H1 (cell line): ENCODE measurements at regions not wholly inside any gene's neighbourhood (a gene's known extent, or its start where the extent isn't known, plus 50 kb on each side); places are given as distances from the start of the nearest gene placed in this dataset.

Experiments used
- CTCF ChIA-PET: fragments of 300-600 bp; sonication (Branson Sonifier 250); formaldehyde crosslinking; loops from one replicate; lab custom pipeline; 2021; ENCODE audit not compliant: partially characterized antibody; lab: Charles Lee
- POLR2A ChIA-PET: fragments of 300-600 bp; sonication (Branson Sonifier 250); formaldehyde crosslinking; loops from one replicate; lab custom pipeline; 2021; ENCODE audit warnings: inconsistent platforms; ENCODE audit not compliant: partially characterized antibody; lab: Charles Lee
- DNase-seq, 2 experiments: peaks; one replicate each; pipeline versions ENCODE4 v3.0.0 to v3.0.0-alpha.2; 2010 to 2022; ENCODE audit warnings: low spot score in 2 of 2, low read depth in 1 of 2, mixed read lengths in 1 of 2
- FAIRE-seq: peaks from 2 replicates; lab custom pipeline; 2011; peaks lifted over from hg19 to GRCh38; lab: Jason Lieb, UNC
- H2AFZ ChIP-seq: 2 replicates; pipeline ENCODE4 v1.8.1; 2012; ENCODE audit warnings: low read length, inconsistent platforms
- H2AK5ac ChIP-seq: 2 replicates; pipeline ENCODE4 v1.6.1; 2013; ENCODE audit warnings: low read depth, low read length
- H2BK120ac ChIP-seq: replicated peaks from 2 replicates; pipeline ENCODE3; 2013; ENCODE audit warnings: low read depth, low read length, inconsistent platforms
- H2BK12ac ChIP-seq: 2 replicates; pipeline ENCODE4 v1.6.1; 2013; ENCODE audit warnings: low read depth, low read length
- H2BK15ac ChIP-seq: 2 replicates; pipeline ENCODE4 v1.6.1; 2013; ENCODE audit warnings: low read length
- H2BK20ac ChIP-seq: 2 replicates; pipeline ENCODE4 v1.6.1; 2013; ENCODE audit warnings: low read length
- H2BK5ac ChIP-seq: 2 replicates; pipeline ENCODE4 v1.6.1; 2013; ENCODE audit warnings: low read depth, low read length
- H3K14ac ChIP-seq: 2 replicates; pipeline ENCODE4 v1.6.1; 2013; ENCODE audit warnings: inconsistent platforms; ENCODE audit not compliant: insufficient read length
- H3K18ac ChIP-seq: 2 replicates; pipeline ENCODE4 v1.6.1; 2013; ENCODE audit warnings: low read length; ENCODE audit errors: extremely low read depth
- H3K23ac ChIP-seq: 2 replicates; pipeline ENCODE4 v1.6.1; 2013; ENCODE audit warnings: inconsistent platforms; ENCODE audit not compliant: insufficient read length
- H3K23me2 ChIP-seq: 2 replicates; pipeline ENCODE4 v1.6.1; 2013; ENCODE audit warnings: low read depth, low read length
- H3K27ac ChIP-seq: 2 replicates; pipeline ENCODE4 v1.6.1; 2011; ENCODE audit warnings: low read depth, low read length, inconsistent platforms
- H3K27me3 ChIP-seq, 4 experiments: replicated peaks in 1 of 4; 1 replicate in 1 of 4; 2 replicates in 3 of 4; pipeline versions ENCODE4 v1.6.1 to v1.8.1; 2011 to 2013; ENCODE audit warnings: low read length in 3 of 4, mild to moderate bottlenecking in 3 of 4, inconsistent platforms in 2 of 4, mixed read lengths in 2 of 4, moderate library complexity in 1 of 4; ENCODE audit not compliant: control insufficient read depth in 3 of 4, insufficient read depth in 3 of 4; ENCODE audit errors: extremely low read depth in 1 of 4
- H3K36me3 ChIP-seq, 4 experiments: 2 replicates each; pipeline versions ENCODE4 v1.6.1 to v1.8.1; 2011 to 2013; ENCODE audit warnings: mild to moderate bottlenecking in 4 of 4, low read length in 3 of 4, moderate library complexity in 2 of 4, control low read depth in 1 of 4, inconsistent platforms in 1 of 4; ENCODE audit not compliant: insufficient read depth in 4 of 4, control insufficient read depth in 2 of 4
- H3K4ac ChIP-seq: replicated peaks from 2 replicates; pipeline ENCODE3; 2013; ENCODE audit warnings: low read length, low read depth, mixed read lengths, inconsistent platforms; ENCODE audit not compliant: insufficient read length
- H3K4me1 ChIP-seq, 4 experiments: replicated peaks in 1 of 4; 1 replicate in 1 of 4; 2 replicates in 3 of 4; pipeline versions ENCODE4 v1.6.1 to v1.8.1; 2011 to 2013; ENCODE audit warnings: low read length in 3 of 4, inconsistent platforms in 2 of 4, mixed read lengths in 1 of 4; ENCODE audit not compliant: insufficient read depth in 4 of 4, control insufficient read depth in 3 of 4
- H3K4me2 ChIP-seq, 2 experiments: 2 replicates each; pipeline versions ENCODE4 v1.6.1 to v1.8.1; 2011 to 2013; ENCODE audit warnings: low read depth in 2 of 2, low read length in 2 of 2, control low read depth in 1 of 2, inconsistent platforms in 1 of 2, mild to moderate bottlenecking in 1 of 2; ENCODE audit not compliant: insufficient read depth in 1 of 2
- H3K4me3 ChIP-seq, 4 experiments: fragments of 200-600, 300-600 bp in 1 of 4; sonication (generic), shearing (Covaris generic), sonication (Bioruptor Twin) in 1 of 4; 2 replicates each; pipeline versions ENCODE4 v1.5.1 to v1.8.1; 2011 to 2016; ENCODE audit warnings: low read length in 4 of 4, low read depth in 3 of 4, control low read depth in 2 of 4, inconsistent platforms in 2 of 4, mild to moderate bottlenecking in 2 of 4, mixed read lengths in 1 of 4, moderate library complexity in 1 of 4; ENCODE audit not compliant: insufficient read depth in 2 of 4; ENCODE audit errors: extremely low read depth in 1 of 4
- H3K56ac ChIP-seq: replicated peaks from 2 replicates; pipeline ENCODE3; 2013; ENCODE audit warnings: low read depth, mild to moderate bottlenecking, mixed read lengths, low read length, inconsistent platforms; ENCODE audit not compliant: insufficient read length
- H3K79me1 ChIP-seq: 2 replicates; pipeline ENCODE4 v1.6.1; 2013; ENCODE audit warnings: low read depth, low read length, control low read depth
- H3K79me2 ChIP-seq, 2 experiments: 2 replicates each; pipeline versions ENCODE4 v1.6.1 to v1.8.1; 2012 to 2013; ENCODE audit warnings: low read length in 2 of 2, mild to moderate bottlenecking in 2 of 2, inconsistent platforms in 1 of 2; ENCODE audit not compliant: insufficient read depth in 2 of 2, control insufficient read depth in 1 of 2
- H3K9ac ChIP-seq, 4 experiments: replicated peaks in 1 of 4; 1 replicate in 1 of 4; 2 replicates in 3 of 4; pipeline versions ENCODE4 v1.6.1 to v1.8.1; 2011 to 2013; ENCODE audit warnings: low read depth in 3 of 4, low read length in 3 of 4, control low read depth in 2 of 4, mild to moderate bottlenecking in 2 of 4, moderate library complexity in 2 of 4, inconsistent platforms in 1 of 4; ENCODE audit errors: extremely low read depth in 1 of 4
- H3K9me3 ChIP-seq, 2 experiments: 2 replicates each; pipeline versions ENCODE4 v1.6.1 to v1.8.1; 2012 to 2013; ENCODE audit warnings: mild to moderate bottlenecking in 2 of 2, moderate library complexity in 2 of 2, control low read depth in 1 of 2, inconsistent platforms in 1 of 2, low read depth in 1 of 2, low read length in 1 of 2, mixed read lengths in 1 of 2; ENCODE audit not compliant: insufficient read depth in 2 of 2
- H4K20me1 ChIP-seq, 2 experiments: replicated peaks in 1 of 2; 2 replicates each; pipeline versions ENCODE3 to v1.8.1; 2011 to 2013; ENCODE audit warnings: inconsistent platforms in 2 of 2, low read length in 2 of 2, mild to moderate bottlenecking in 1 of 2; ENCODE audit not compliant: insufficient read depth in 2 of 2, control insufficient read depth in 1 of 2
- H4K5ac ChIP-seq: 2 replicates; pipeline ENCODE4 v1.6.1; 2013; ENCODE audit warnings: low read length, low read depth, mixed read lengths, inconsistent platforms; ENCODE audit not compliant: insufficient read length
- H4K8ac ChIP-seq: 2 replicates; pipeline ENCODE4 v1.8.0; 2013; ENCODE audit warnings: mild to moderate bottlenecking, moderate library complexity, low read length, inconsistent platforms; ENCODE audit not compliant: insufficient read depth; ENCODE audit errors: extremely low read depth
- H4K91ac ChIP-seq: replicated peaks from 2 replicates; pipeline ENCODE3; 2013; ENCODE audit warnings: low read length, mixed read lengths, inconsistent platforms; ENCODE audit not compliant: insufficient read length
- BCL11A ChIP-seq, 2 experiments: IDR thresholded peaks; one replicate each; pipeline ENCODE4 v1.6.1; 2011; ENCODE audit warnings: low read depth in 2 of 2, low read length in 2 of 2, mild to moderate bottlenecking in 2 of 2
- CEBPB ChIP-seq: IDR thresholded peaks from 2 replicates; pipeline ENCODE4 v1.6.1; 2012; ENCODE audit warnings: low read depth, low read length
- CHD2 ChIP-seq: IDR thresholded peaks from 2 replicates; pipeline ENCODE4 v1.6.1; 2012; ENCODE audit warnings: low read length, improper control_type of control experiment
- EGR1 ChIP-seq: IDR thresholded peaks from 2 replicates; pipeline ENCODE4 v1.6.1; 2011; ENCODE audit warnings: low read depth, low read length, borderline replicate concordance
- EZH2 ChIP-seq: fragments of 200-600 bp; sonication (generic); IDR thresholded peaks from 2 replicates; pipeline ENCODE4 v1.7.1; 2012; ENCODE audit warnings: low read depth, mild to moderate bottlenecking, moderate library complexity, low read length, inconsistent platforms; ENCODE audit not compliant: severe bottlenecking
- GTF2F1 ChIP-seq: IDR thresholded peaks from 2 replicates; pipeline ENCODE4 v1.6.1; 2012; ENCODE audit warnings: low read depth, low read length, improper control_type of control experiment, borderline replicate concordance
- KDM4A ChIP-seq: IDR thresholded peaks from one replicate; pipeline ENCODE4 v1.7.1; 2012; ENCODE audit warnings: low read depth, mild to moderate bottlenecking, moderate library complexity, low read length, inconsistent platforms; ENCODE audit not compliant: severe bottlenecking
- NANOG ChIP-seq: IDR thresholded peaks from 2 replicates; pipeline ENCODE4 v1.6.1; 2011; ENCODE audit warnings: low read length, low read depth, mild to moderate bottlenecking, inconsistent platforms; ENCODE audit not compliant: insufficient read depth, poor library complexity, severe bottlenecking
- PHF8 ChIP-seq: fragments of 200-600 bp; sonication (generic); conservative IDR thresholded peaks from 2 replicates; pipeline ENCODE4 v1.7.1; 2012; ENCODE audit warnings: low read depth, mild to moderate bottlenecking, inconsistent platforms, low read length, moderate library complexity
- POLR2A ChIP-seq, 2 experiments: IDR thresholded peaks; 1 replicate in 1 of 2; 2 replicates in 1 of 2; pipeline ENCODE4 v1.6.1; 2011; ENCODE audit warnings: low read depth in 2 of 2, low read length in 2 of 2, mild to moderate bottlenecking in 2 of 2; ENCODE audit errors: control extremely low read depth in 1 of 2
- RBBP5 ChIP-seq: IDR thresholded peaks from 2 replicates; pipeline ENCODE4 v1.7.1; 2012; ENCODE audit warnings: low read depth, mild to moderate bottlenecking, inconsistent platforms, low read length, moderate library complexity, borderline replicate concordance
- SIRT6 ChIP-seq: IDR thresholded peaks from one replicate; pipeline ENCODE4 v1.7.1; 2012; ENCODE audit warnings: low read length, inconsistent platforms
- SIX5 ChIP-seq: IDR thresholded peaks from 2 replicates; pipeline ENCODE4 v1.6.1; 2011; ENCODE audit warnings: mild to moderate bottlenecking, low read depth, low read length
- TAF1 ChIP-seq: IDR thresholded peaks from 2 replicates; pipeline ENCODE4 v1.6.1; 2011; ENCODE audit warnings: mild to moderate bottlenecking, low read depth, low read length
- TCF12 ChIP-seq: IDR thresholded peaks from 2 replicates; pipeline ENCODE4 v1.6.1; 2011; ENCODE audit warnings: low read depth, mild to moderate bottlenecking, low read length
- TEAD4 ChIP-seq: IDR thresholded peaks from 2 replicates; pipeline ENCODE4 v1.6.1; 2012; ENCODE audit warnings: low read depth, low read length, inconsistent platforms, mixed read lengths
- YY1 ChIP-seq: IDR thresholded peaks from 2 replicates; pipeline ENCODE4 v1.6.1; 2011; ENCODE audit warnings: low read depth, mild to moderate bottlenecking, low read length
- WGBS, 2 experiments: shearing (Covaris generic) in 1 of 2; methylation state at CpG; one replicate each; pipeline versions ENCODE4 v1.1.6 to v1.1.7; 2013 to 2015; ENCODE audit warnings: low lambda C conversion rate in 2 of 2, mixed read lengths in 2 of 2, inconsistent platforms in 1 of 2, low coverage in 1 of 2, missing lambda C conversion rate in 1 of 2; ENCODE audit not compliant: insufficient replicate concordance in 2 of 2, insufficient coverage in 1 of 2, insufficient read length in 1 of 2; ENCODE audit errors: extremely low coverage in 1 of 2, missing lambda C conversion rate in 1 of 2; 5-methylcytosine and 5-hydroxymethylcytosine counted together

DNA sequence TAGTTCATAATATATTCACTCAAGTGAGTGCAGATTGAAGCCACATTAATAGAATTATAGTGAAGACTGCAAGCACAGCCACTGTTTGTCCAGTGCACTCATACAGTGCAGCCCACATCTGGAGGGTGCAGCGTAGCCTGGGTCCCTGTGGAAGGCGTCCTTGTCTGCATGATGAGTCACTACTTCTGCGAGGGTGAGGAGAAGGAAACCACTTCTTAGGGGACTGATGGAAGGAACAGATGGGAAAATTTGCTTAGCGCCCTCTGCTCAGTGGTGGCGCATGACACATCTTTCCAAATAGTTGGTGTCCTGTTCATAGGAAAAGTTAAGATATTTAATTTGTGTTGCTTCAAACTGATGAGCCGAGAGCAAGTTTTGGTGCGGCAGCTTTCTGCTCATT lies 330.4 kb upstream of the SMIM21 start:
- H3K9me3 ChIP-seq, result no peaks in the 10 kb centered on the region
- H2BK5ac ChIP-seq, result no peak overlapping the region
- H3K9ac ChIP-seq, result no peak overlapping the region
- no peak overlapping the region for H3K18ac ChIP-seq
- H2BK15ac ChIP-seq, result no peak overlapping the region
- WGBS, 2 experiments, result 70% methylated on average over 7 of the region's 7 CpGs; no CpG with 5 or more reads in 1 of the 2 experiments
- no peak overlapping the region; the same call in 1 of the 2 replicates for H4K8ac ChIP-seq
- no peak overlapping the region for H4K5ac ChIP-seq
- H3K79me2 ChIP-seq, result no peaks in the 10 kb centered on the region
- no peaks in the 10 kb centered on the region; a peak in 1 of 7 replicates for H3K4me1 ChIP-seq
- H3K23ac ChIP-seq, result no peak overlapping the region
- H4K91ac ChIP-seq, result no peak overlapping the region
- TF ChIP-seq KDM4A (no peak), SIRT6 (no peak), PHF8 (no peak), NANOG (no peak), SIX5 (no peak), CEBPB (no peak), CHD2 (no peak), YY1 (no peak), EZH2 (no peak), POLR2A (IDR thresholded peaks at IDR 0.05; ENCODE audit: control extremely low read depth in 1 of 2, low read depth in 2 of 2, low read length in 2 of 2) (no peak), GTF2F1 (no peak), TCF12 (no peak), RBBP5 (no peak), TAF1 (no peak), BCL11A (IDR thresholded peaks at IDR 0.05; ENCODE audit: low read depth in 2 of 2, low read length in 2 of 2) (no peak), TEAD4 (no peak), EGR1 (no peak)
- FAIRE-seq (no peak), DNase-seq (no peak)
- no peak overlapping the region for H2AFZ ChIP-seq
- H3K27me3 ChIP-seq, result no peaks in the 10 kb centered on the region
- no peaks in the 10 kb centered on the region for H3K36me3 ChIP-seq
- H3K23me2 ChIP-seq, result no peaks in the 10 kb centered on the region
- H3K14ac ChIP-seq, result no peak overlapping the region
- H3K79me1 ChIP-seq, result no peaks in the 10 kb centered on the region
- H4K20me1 ChIP-seq, result no peaks in the 10 kb centered on the region
- ChIA-PET POLR2A (no interaction called here), CTCF (interaction anchor here (1.0 to 1.7 kb wide), 3 partner anchors 30 to 701 kb away, joined by 3 to 5 read pairs (median 3); no protein-coding TSS in a partner anchor)
- no peak overlapping the region for H3K56ac ChIP-seq
- no peak overlapping the region for H3K4me2 ChIP-seq
- H3K4ac ChIP-seq, result no peak overlapping the region
- H2BK12ac ChIP-seq, result no peak overlapping the region
- H2AK5ac ChIP-seq, result no peak overlapping the region
- H3K27ac ChIP-seq, result no peak overlapping the region
- H2BK20ac ChIP-seq, result no peak overlapping the region
- H3K4me3 ChIP-seq, result no peak overlapping the region
- no peak overlapping the region for H2BK120ac ChIP-seq
